Glutamatergic neuron (in vitro differentiated cells): ENCODE measurements at regions not wholly inside any gene's neighbourhood (a gene's known extent, or its start where the extent isn't known, plus 50 kb on each side); places are given as distances from the start of the nearest gene placed in this dataset.
"Not testable (repeated sequence)": the region's sequence is repeated elsewhere in the genome, so short reads cannot be mapped to it uniquely, and the experiment has no call there.

Source experiments
- DNase-seq: peaks from one replicate; pipeline ENCODE4 v3.0.0; 2022
- H3K27ac Mint-ChIP-seq: one replicate; pipeline ENCODE4 v1.8.0; 2020; ENCODE audit warnings: mild to moderate bottlenecking, mixed read lengths, inconsistent platforms; ENCODE audit not compliant: unreplicated experiment
- H3K27me3 Mint-ChIP-seq: one replicate; pipeline ENCODE4 v1.8.0; 2020; ENCODE audit warnings: mild to moderate bottlenecking, moderate library complexity, mixed read lengths, inconsistent platforms; ENCODE audit not compliant: unreplicated experiment
- H3K36me3 Mint-ChIP-seq: one replicate; pipeline ENCODE4 v1.8.0; 2020; ENCODE audit warnings: mild to moderate bottlenecking, mixed read lengths, inconsistent platforms; ENCODE audit not compliant: unreplicated experiment
- H3K4me1 Mint-ChIP-seq: one replicate; pipeline ENCODE4 v1.8.0; 2020; ENCODE audit warnings: mild to moderate bottlenecking, low read depth, mixed read lengths, inconsistent platforms; ENCODE audit not compliant: unreplicated experiment
- H3K4me3 Mint-ChIP-seq: one replicate; pipeline ENCODE4 v1.8.0; 2020; ENCODE audit warnings: mild to moderate bottlenecking, mixed read lengths, inconsistent platforms; ENCODE audit not compliant: unreplicated experiment
- H3K9me3 Mint-ChIP-seq: one replicate; pipeline ENCODE4 v1.8.0; 2020; ENCODE audit warnings: mild to moderate bottlenecking, moderate library complexity, mixed read lengths, inconsistent platforms; ENCODE audit not compliant: unreplicated experiment
- CTCF ChIP-seq: fragments of 200-600 bp; sonication (generic); IDR thresholded peaks from one replicate; pipeline ENCODE4 v1.5.0; 2021; ENCODE audit not compliant: partially characterized antibody, unreplicated experiment

DNA sequence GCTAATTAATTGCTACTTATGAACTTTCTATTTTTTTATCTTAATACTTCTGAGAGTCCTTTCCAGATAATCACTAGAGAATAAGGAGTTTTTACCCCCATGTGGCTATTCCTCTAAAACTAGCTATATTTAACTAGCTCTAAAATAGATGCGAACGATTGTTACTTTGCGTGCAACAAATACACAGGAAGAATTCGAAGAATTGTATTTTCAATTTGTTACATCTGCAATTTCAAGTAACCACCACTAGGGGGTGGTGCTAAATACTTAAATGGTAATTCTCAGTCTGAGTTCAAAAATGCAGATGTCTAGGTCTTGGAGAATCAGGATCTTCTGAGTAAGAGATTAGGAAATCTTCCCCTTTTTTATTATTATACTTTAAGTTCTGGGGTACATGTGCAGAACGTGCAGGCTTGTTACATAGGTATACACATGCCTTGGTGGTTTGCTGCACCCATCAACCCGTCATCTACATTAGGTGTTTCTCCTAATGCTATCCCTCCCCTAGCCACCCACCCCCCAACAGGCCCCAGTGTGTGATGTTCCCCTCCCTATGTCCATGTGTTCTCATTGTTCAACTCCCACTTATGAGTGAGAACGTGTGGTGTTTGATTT, 80.9 kb upstream of the KIF2A start:
- not testable (repeated sequence) for H3K27ac Mint-ChIP-seq, H3K27me3 Mint-ChIP-seq, H3K9me3 Mint-ChIP-seq, DNase-seq, H3K36me3 Mint-ChIP-seq, H3K4me3 Mint-ChIP-seq, H3K4me1 Mint-ChIP-seq
- TF ChIP-seq CTCF, result peak; percentile 84

DNA sequence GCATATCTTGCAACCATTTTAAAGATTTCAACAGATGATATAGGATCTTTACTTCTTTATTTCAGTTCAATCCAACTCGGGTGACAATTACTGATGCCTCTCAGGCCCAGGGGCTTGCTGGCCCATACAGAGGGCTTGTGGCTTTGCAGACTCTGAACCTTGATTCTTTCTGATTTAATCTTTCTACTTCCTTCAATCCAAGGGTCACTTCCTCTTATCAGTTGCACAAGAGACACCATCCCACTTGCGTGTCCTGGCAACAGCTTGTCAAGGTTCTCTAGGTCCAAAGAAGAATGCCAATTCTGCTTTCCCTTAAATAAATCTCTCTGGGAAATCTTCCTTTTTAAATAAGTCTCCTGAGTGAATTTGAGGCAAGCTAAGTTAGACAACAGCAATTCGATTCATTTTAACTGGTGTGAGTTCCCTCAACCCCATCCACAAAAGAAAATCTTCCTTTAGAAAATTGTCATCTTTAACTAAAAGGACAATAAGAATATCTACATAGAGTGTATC, 75.1 kb upstream of the KIF2A start:
- not testable (repeated sequence) for H3K27me3 Mint-ChIP-seq, H3K9me3 Mint-ChIP-seq, H3K36me3 Mint-ChIP-seq, DNase-seq, H3K4me3 Mint-ChIP-seq, H3K4me1 Mint-ChIP-seq, H3K27ac Mint-ChIP-seq

DNA sequence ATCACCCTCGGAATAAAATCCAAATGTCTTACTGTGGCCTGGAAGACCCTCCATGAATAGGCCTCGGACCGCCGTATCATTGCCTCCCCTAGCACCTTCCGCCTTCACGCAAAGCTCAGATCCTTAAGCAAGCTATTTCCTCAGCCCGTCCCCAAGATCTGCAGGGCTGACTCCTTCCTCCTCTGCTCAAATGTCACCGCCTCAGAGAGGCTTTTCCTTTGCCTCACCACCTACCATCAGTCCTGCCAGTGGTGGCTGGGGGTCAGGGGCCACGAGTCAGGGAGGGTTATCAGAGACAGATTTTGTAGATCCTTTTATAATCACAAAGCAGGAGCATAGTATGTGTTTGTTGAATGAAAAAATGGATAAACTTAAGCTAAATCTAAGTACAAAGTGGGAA, 74.4 kb upstream of the KIF2A start:
- Mint-ChIP-seq H3K27ac (no peak overlapping the region), H3K4me1 (peaks cover 1% of the 10 kb centered on the region), H3K27me3 (peaks cover 1% of the 10 kb centered on the region), H3K4me3 (no peak overlapping the region), H3K9me3 (no peaks in the 10 kb centered on the region), H3K36me3 (no peaks in the 10 kb centered on the region)
- no peak for DNase-seq
- no peak for TF ChIP-seq CTCF

GRCh38 chr5:62232218-62232617, 73.8 kb upstream of the KIF2A start:
- H3K27ac Mint-ChIP-seq, H3K9me3 Mint-ChIP-seq, H3K36me3 Mint-ChIP-seq: not testable (repeated sequence)

GRCh38 chr5:62233083-62234046, 72.6 kb upstream of the KIF2A start:
- not testable (repeated sequence) for H3K27me3 Mint-ChIP-seq, H3K4me1 Mint-ChIP-seq, H3K36me3 Mint-ChIP-seq, DNase-seq, H3K4me3 Mint-ChIP-seq, H3K27ac Mint-ChIP-seq, H3K9me3 Mint-ChIP-seq

More at GRCh38 chr5:62232218-62232617, 73.8 kb upstream of the KIF2A start:
- not testable (repeated sequence) for H3K4me3 Mint-ChIP-seq, DNase-seq, H3K27me3 Mint-ChIP-seq, H3K4me1 Mint-ChIP-seq

DNA sequence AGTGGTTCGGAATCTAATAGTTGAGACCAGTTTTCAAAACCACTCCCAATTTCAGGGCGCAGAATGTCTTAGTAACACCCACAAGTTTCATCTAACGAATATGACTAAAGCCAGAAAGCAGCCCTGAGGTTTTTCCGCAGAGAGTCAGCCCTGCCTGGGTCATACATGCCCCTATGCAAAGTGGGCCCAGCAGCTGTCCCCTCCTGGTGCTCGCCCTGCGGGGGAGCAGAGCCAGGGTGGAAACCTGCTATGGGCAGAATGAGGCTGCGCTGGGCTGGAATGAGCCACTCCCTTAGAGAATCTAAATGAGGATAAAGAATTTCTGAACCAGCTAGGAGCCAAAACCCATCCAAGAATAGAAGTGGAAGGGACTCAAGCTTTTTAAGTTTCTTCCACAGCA, 69.4 kb upstream of the KIF2A start:
- H3K36me3 Mint-ChIP-seq, H3K27ac Mint-ChIP-seq, H3K9me3 Mint-ChIP-seq, H3K27me3 Mint-ChIP-seq, H3K4me1 Mint-ChIP-seq, H3K4me3 Mint-ChIP-seq: not testable (repeated sequence)
- DNase-seq, result peak; percentile 35

DNA sequence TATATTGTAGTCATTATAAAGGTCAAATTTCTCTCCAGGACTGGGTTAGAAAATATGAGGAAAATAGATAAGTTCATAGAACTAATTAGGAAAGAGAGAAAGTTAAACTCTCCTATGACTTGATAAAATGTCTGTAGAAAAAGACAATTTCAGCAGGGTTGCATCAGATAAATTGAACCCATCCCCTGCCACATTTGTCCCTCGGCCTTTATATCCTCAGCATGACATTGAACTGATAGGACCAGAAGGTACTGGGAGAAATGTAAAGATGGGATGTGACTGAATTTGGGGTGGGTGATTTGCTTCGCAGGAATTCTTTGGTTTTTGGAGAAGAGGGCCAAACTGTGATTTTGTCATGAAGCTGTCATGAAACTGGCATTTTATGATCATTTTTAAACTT, 68.1 kb upstream of the KIF2A start:
- not testable (repeated sequence) for H3K4me3 Mint-ChIP-seq, H3K4me1 Mint-ChIP-seq, H3K9me3 Mint-ChIP-seq, H3K27me3 Mint-ChIP-seq, H3K36me3 Mint-ChIP-seq, DNase-seq, H3K27ac Mint-ChIP-seq

GRCh38 chr5:62238584-62238983, 67.4 kb upstream of the KIF2A start:
- H3K4me1 Mint-ChIP-seq, H3K27me3 Mint-ChIP-seq, H3K27ac Mint-ChIP-seq, H3K9me3 Mint-ChIP-seq, H3K4me3 Mint-ChIP-seq, DNase-seq, H3K36me3 Mint-ChIP-seq: not testable (repeated sequence)

DNA sequence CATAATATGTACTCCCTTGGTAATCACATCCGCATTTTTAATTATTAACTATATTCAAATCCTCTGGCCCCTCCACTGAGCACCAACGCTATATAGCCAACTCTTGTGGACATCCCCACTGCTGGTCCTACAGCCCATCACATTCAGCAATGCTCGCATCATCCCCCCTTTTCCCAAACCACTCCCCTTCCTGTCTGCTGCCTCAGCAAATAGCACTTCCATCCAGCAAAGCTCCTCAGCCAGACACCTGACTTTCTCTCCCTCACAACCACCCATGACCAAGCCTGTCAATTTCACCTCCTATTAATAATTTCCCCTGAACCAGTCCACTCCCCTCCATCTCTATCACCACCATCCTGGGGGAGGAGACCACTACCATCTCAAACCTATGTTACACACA, 65.5 kb upstream of the KIF2A start:
- H3K27me3 Mint-ChIP-seq, H3K4me3 Mint-ChIP-seq, H3K4me1 Mint-ChIP-seq, H3K9me3 Mint-ChIP-seq, H3K36me3 Mint-ChIP-seq, DNase-seq, H3K27ac Mint-ChIP-seq: not testable (repeated sequence)

GRCh38 chr5:62242000-62242399, 64.0 kb upstream of the KIF2A start:
- H3K4me1 Mint-ChIP-seq, H3K4me3 Mint-ChIP-seq, H3K27me3 Mint-ChIP-seq, H3K27ac Mint-ChIP-seq, DNase-seq, H3K36me3 Mint-ChIP-seq, H3K9me3 Mint-ChIP-seq: not testable (repeated sequence)
